K562 (cell line): ENCODE measurements at regions not wholly inside any gene's neighbourhood (a gene's known extent, or its start where the extent isn't known, plus 50 kb on each side); places are given as distances from the start of the nearest gene placed in this dataset.

Source experiments
- CREBBP ChIP-seq: IDR thresholded peaks from one replicate; pipeline ENCODE4 v1.6.1; 2012; ENCODE audit warnings: low read depth, mild to moderate bottlenecking, control low read depth, inconsistent platforms, low read length
- ELF4 ChIP-seq: fragments of 450-650 bp; formaldehyde crosslinking; IDR thresholded peaks from 2 replicates; pipeline ENCODE4 v1.4.0; 2022; ENCODE audit warnings: missing genetic modification characterization
- NRF1 ChIP-seq, 2 experiments: fragments of 450-650 bp; IDR thresholded peaks in 1 of 2; conservative IDR thresholded peaks in 1 of 2; 2 replicates each; pipeline ENCODE4 v1.6.1; 2014; ENCODE audit warnings: mild to moderate bottlenecking in 2 of 2
- TRIM24 ChIP-seq, 2 experiments: fragments of 450-650 bp; IDR thresholded peaks; 2 replicates each; pipeline ENCODE4 v1.6.1; 2016
- TSHZ1 ChIP-seq: fragments of 250-450 bp; sonication (Bioruptor Pico); IDR thresholded peaks from 2 replicates; pipeline ENCODE4 v1.4.0; 2020; ENCODE audit warnings: mild to moderate bottlenecking, moderate library complexity
- ZNF280A ChIP-seq: fragments of 450-650 bp; IDR thresholded peaks from 2 replicates; pipeline ENCODE4 v1.6.1; 2018; ENCODE audit warnings: mild to moderate bottlenecking, low read depth; ENCODE audit not compliant: partially characterized antibody
- ZNF511 ChIP-seq: sonication (generic); formaldehyde crosslinking; IDR thresholded peaks from 2 replicates; pipeline ENCODE4 v1.8.0; 2022; ENCODE audit warnings: mild to moderate bottlenecking, missing genetic modification reagents
- TF ChIP-seq, protein P1 (sequence below): fragments of 450-650 bp; IDR thresholded peaks from 2 replicates; pipeline ENCODE4 v1.6.1; 2016; ENCODE audit warnings: mild to moderate bottlenecking

DNA sequence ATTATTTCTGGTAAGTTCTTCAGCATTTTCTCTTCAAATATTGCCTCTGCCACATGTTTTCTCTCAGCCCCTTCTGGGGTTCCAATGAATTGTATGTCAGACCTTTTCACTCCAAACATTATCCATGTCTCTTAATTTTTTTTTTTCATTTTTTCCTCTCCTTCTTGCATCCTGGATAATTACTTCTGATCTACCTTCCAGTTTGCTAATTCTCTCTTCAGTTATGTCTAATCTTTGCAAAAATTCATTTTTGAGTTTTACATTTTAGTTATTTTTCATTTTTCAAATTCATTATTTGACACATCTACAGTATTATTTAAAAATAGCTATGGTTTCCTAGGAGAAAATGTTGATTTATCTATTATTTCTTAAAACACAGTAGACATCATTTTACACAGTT, 271.7 kb downstream of the TFAP2B start (continued):
- TF ChIP-seq, protein P1, sequence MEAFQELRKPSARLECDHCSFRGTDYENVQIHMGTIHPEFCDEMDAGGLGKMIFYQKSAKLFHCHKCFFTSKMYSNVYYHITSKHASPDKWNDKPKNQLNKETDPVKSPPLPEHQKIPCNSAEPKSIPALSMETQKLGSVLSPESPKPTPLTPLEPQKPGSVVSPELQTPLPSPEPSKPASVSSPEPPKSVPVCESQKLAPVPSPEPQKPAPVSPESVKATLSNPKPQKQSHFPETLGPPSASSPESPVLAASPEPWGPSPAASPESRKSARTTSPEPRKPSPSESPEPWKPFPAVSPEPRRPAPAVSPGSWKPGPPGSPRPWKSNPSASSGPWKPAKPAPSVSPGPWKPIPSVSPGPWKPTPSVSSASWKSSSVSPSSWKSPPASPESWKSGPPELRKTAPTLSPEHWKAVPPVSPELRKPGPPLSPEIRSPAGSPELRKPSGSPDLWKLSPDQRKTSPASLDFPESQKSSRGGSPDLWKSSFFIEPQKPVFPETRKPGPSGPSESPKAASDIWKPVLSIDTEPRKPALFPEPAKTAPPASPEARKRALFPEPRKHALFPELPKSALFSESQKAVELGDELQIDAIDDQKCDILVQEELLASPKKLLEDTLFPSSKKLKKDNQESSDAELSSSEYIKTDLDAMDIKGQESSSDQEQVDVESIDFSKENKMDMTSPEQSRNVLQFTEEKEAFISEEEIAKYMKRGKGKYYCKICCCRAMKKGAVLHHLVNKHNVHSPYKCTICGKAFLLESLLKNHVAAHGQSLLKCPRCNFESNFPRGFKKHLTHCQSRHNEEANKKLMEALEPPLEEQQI = 0 out of 2 replicates have a peak, but pooled peaks have one; percentile 20
- peak; percentile 25 to 63; a peak in 3 of 4 replicates for TF ChIP-seq TRIM24 (IDR thresholded peaks at IDR 0.05)
- TF ChIP-seq ZNF280A = peak; percentile 51
- no peak for TF ChIP-seq NRF1 (conservative IDR thresholded peaks at IDR 0.05 in 1 of 2, IDR thresholded peaks at IDR 0.05 in 1 of 2)
- TF ChIP-seq ZNF511 (CRISPR knock-in tag) = no peak
- no peak for TF ChIP-seq TSHZ1
- no peak for TF ChIP-seq CREBBP
- no peak for TF ChIP-seq ELF4 (CRISPR knock-in tag)
